PC-9 (cell line): ENCODE measurements at regions not wholly inside any gene's neighbourhood (a gene's known extent, or its start where the extent isn't known, plus 50 kb on each side); places are given as distances from the start of the nearest gene placed in this dataset.

Experiments
- BruUV-seq: library from RNA; stranded (reverse); fragments of 400-500 nt; replicated peaks from 2 replicates; lab custom pipeline; 2021; lab: Mats Ljungman, UMichigan
- CTCF ChIA-PET: fragments of 300-600 bp; sonication (Branson Sonifier 250); formaldehyde crosslinking; loops from one replicate; lab custom pipeline; 2022; ENCODE audit warnings: antibody characterized with exemption; lab: Charles Lee
- POLR2A ChIA-PET: fragments of 300-600 bp; sonication (Branson Sonifier 250); formaldehyde crosslinking; loops from one replicate; lab custom pipeline; 2022; ENCODE audit warnings: antibody characterized with exemption; ENCODE audit not compliant: unreplicated experiment; lab: Charles Lee
- DNase-seq, 2 experiments: peaks; one replicate each; pipeline versions ENCODE4 v3.0.0 to v3.0.0-alpha.2; 2015 to 2022; ENCODE audit warnings: mixed read lengths in 1 of 2
- H2AFZ ChIP-seq: fragments of 200-600 bp; sonication (generic); 2 replicates; pipeline ENCODE4 v1.8.1; 2017; ENCODE audit warnings: antibody characterized with exemption
- H3F3A ChIP-seq: fragments of 200-600 bp; sonication (generic); 2 replicates; pipeline ENCODE4 v1.8.1; 2017; ENCODE audit warnings: antibody characterized with exemption, mild to moderate bottlenecking, low read depth; ENCODE audit not compliant: insufficient read depth
- H3K27ac ChIP-seq: fragments of 200-600 bp; sonication (generic); 2 replicates; pipeline ENCODE4 v1.6.1; 2016; ENCODE audit warnings: mixed run types
- H3K27me3 ChIP-seq: fragments of 200-600 bp; sonication (generic); 2 replicates; pipeline ENCODE4 v1.6.1; 2016; ENCODE audit warnings: low read depth, mixed run types; ENCODE audit not compliant: insufficient read depth
- H3K36me3 ChIP-seq: fragments of 200-600 bp; sonication (generic); 2 replicates; pipeline ENCODE4 v1.6.1; 2016; ENCODE audit warnings: low read depth, mixed run types
- H3K4me1 ChIP-seq: fragments of 200-600 bp; sonication (generic); replicated peaks from 2 replicates; pipeline ENCODE4 v1.6.1; 2016; ENCODE audit warnings: mixed run types; ENCODE audit not compliant: insufficient read depth
- H3K4me2 ChIP-seq: fragments of 200-600 bp; sonication (generic); 2 replicates; pipeline ENCODE4 v1.6.1; 2017; ENCODE audit warnings: mixed run types
- H3K4me3 ChIP-seq: fragments of 200-600 bp; sonication (generic); 2 replicates; pipeline ENCODE4 v1.6.1; 2016; ENCODE audit warnings: mixed run types
- H3K79me2 ChIP-seq: fragments of 200-600 bp; sonication (generic); 2 replicates; pipeline ENCODE4 v1.6.1; 2017; ENCODE audit warnings: low read depth, mixed run types
- H3K9me2 ChIP-seq: fragments of 200-600 bp; sonication (generic); 2 replicates; pipeline ENCODE4 v1.8.1; 2017; ENCODE audit warnings: mild to moderate bottlenecking; ENCODE audit not compliant: insufficient read depth
- H3K9me3 ChIP-seq: fragments of 200-600 bp; sonication (generic); 2 replicates; pipeline ENCODE4 v1.8.1; 2016; ENCODE audit warnings: low read depth; ENCODE audit not compliant: insufficient read depth
- H4K20me1 ChIP-seq: fragments of 200-600 bp; sonication (generic); 2 replicates; pipeline ENCODE4 v1.8.1; 2017; ENCODE audit not compliant: insufficient read depth
- CTCF ChIP-seq: fragments of 200-600 bp; sonication (generic); conservative IDR thresholded peaks from 2 replicates; pipeline ENCODE4 v1.6.1; 2017; ENCODE audit warnings: mixed run types, antibody characterized with exemption, mild to moderate bottlenecking, moderate library complexity
- EZH2 ChIP-seq: fragments of 200-600 bp; sonication (generic); IDR thresholded peaks from 2 replicates; pipeline ENCODE4 v1.8.0; 2017; ENCODE audit warnings: antibody characterized with exemption, low read depth
- intact Hi-C: fragments of 100-400 bp; cut with micrococcal nuclease; formaldehyde crosslinking; loops from one replicate; pipeline ENCODE4 v1.10.0; 2022; ENCODE audit not compliant: unreplicated experiment

GRCh38 chr16:35188288-35189155 lies 1729.1 kb downstream of the TP53TG3F start:
- H3K4me3 ChIP-seq = no peak overlapping the region
- CTCF ChIA-PET = no interaction called here
- POLR2A ChIA-PET = no interaction called here
- H3K36me3 ChIP-seq = no peaks in the 10 kb centered on the region
- H3K79me2 ChIP-seq = no peaks in the 10 kb centered on the region
- H3K4me2 ChIP-seq = no peak overlapping the region
- intact Hi-C loops = no loop called here
- H3K27ac ChIP-seq = no peak overlapping the region
- H3K9me3 ChIP-seq = no peaks in the 10 kb centered on the region
- no peaks in the 10 kb centered on the region; the same call in 1 of the 2 replicates for H3K9me2 ChIP-seq
- BruUV-seq = no TSS peak
- no peaks in the 10 kb centered on the region for H3K4me1 ChIP-seq
- H2AFZ ChIP-seq = no peak overlapping the region
- no peak for TF ChIP-seq EZH2
- peak; percentile 72 for TF ChIP-seq CTCF
- H4K20me1 ChIP-seq = no peaks in the 10 kb centered on the region
- no peaks in the 10 kb centered on the region for H3K27me3 ChIP-seq
- peak in 1 of 2 experiments; percentile 39 for DNase-seq
- H3F3A ChIP-seq = no peaks in the 10 kb centered on the region

- no peaks in the 10 kb centered on the region for H3K4me1 ChIP-seq
- H3K4me3 ChIP-seq = no peak overlapping the region
- ChIA-PET POLR2A (no interaction called here), CTCF (no interaction called here)
- no peaks in the 10 kb centered on the region for H3F3A ChIP-seq
- H3K79me2 ChIP-seq = no peaks in the 10 kb centered on the region
- H3K36me3 ChIP-seq = no peaks in the 10 kb centered on the region
- H4K20me1 ChIP-seq = no peaks in the 10 kb centered on the region
- no peaks in the 10 kb centered on the region for H3K9me2 ChIP-seq
- peaks cover 40% of the 10 kb centered on the region for H3K27me3 ChIP-seq
- no peak overlapping the region for H3K4me2 ChIP-seq
- H3K27ac ChIP-seq = no peak overlapping the region
- TF ChIP-seq EZH2 = no peak
- TF ChIP-seq CTCF = no peak
- no peaks in the 10 kb centered on the region for H3K9me3 ChIP-seq
- no TSS peak for BruUV-seq
- intact Hi-C loops = no loop called here
- H2AFZ ChIP-seq = no peak overlapping the region
- no peak for DNase-seq
Measured at GRCh38 chr16:35192993-35193392, 1733.6 kb downstream of the TP53TG3F start.

GRCh38 chr16:35193956-35194355 lies 1734.5 kb downstream of the TP53TG3F start:
- Histone ChIP-seq H3K9me3 (no peaks in the 10 kb centered on the region), H3K27me3 (peaks cover 50% of the 10 kb centered on the region), H2AFZ (no peak overlapping the region; the same call in 1 of the 2 replicates), H3K36me3 (no peaks in the 10 kb centered on the region), H3K79me2 (no peaks in the 10 kb centered on the region), H3F3A (no peaks in the 10 kb centered on the region), H4K20me1 (no peaks in the 10 kb centered on the region), H3K9me2 (no peaks in the 10 kb centered on the region), H3K4me3 (no peak overlapping the region), H3K27ac (no peak overlapping the region), H3K4me1 (no peaks in the 10 kb centered on the region), H3K4me2 (no peak overlapping the region)
- no TSS peak for BruUV-seq
- ChIA-PET CTCF (no interaction called here), POLR2A (no interaction called here)
- intact Hi-C loops = no loop called here
- DNase-seq = no peak
- TF ChIP-seq CTCF = no peak
- no peak for TF ChIP-seq EZH2
